GM19043 (cell line): ENCODE measurements at regions not wholly inside any gene's neighbourhood (a gene's known extent, or its start where the extent isn't known, plus 50 kb on each side); places are given as distances from the start of the nearest gene placed in this dataset.

Source experiments
- ATAC-seq: cut with Tn5 transposase; IDR thresholded peaks from one replicate; pipeline ENCODE4 v1.9.1; 2021; ENCODE audit warnings: low read depth; ENCODE audit not compliant: unreplicated experiment

- ATAC-seq: no peak
Observed at GRCh38 chr2:19465978-19466377, 107.6 kb upstream of the OSR1 start.

- no peak for ATAC-seq
Observed at GRCh38 chr2:19462256-19462645, 103.8 kb upstream of the OSR1 start.

GRCh38 chr2:19461504-19462255, 103.3 kb upstream of the OSR1 start:
- no peak for ATAC-seq

GRCh38 chr2:19460761-19461160, 102.3 kb upstream of the OSR1 start:
- ATAC-seq: no peak

GRCh38 chr2:19458427-19459003, 100.1 kb upstream of the OSR1 start:
- no peak for ATAC-seq

GRCh38 chr2:19457809-19458208, 99.4 kb upstream of the OSR1 start:
- no peak for ATAC-seq

- ATAC-seq: no peak
Observed at GRCh38 chr2:19456705-19457309, 98.4 kb upstream of the OSR1 start.

GRCh38 chr2:19454125-19454524, 95.7 kb upstream of the OSR1 start:
- no peak for ATAC-seq

- ATAC-seq: no peak
Observed at GRCh38 chr2:19442731-19443130, 84.3 kb upstream of the OSR1 start.

- ATAC-seq: no peak
Observed at GRCh38 chr2:19439081-19439480, 80.7 kb upstream of the OSR1 start.

GRCh38 chr2:19435815-19436214, 77.4 kb upstream of the OSR1 start:
- no peak for ATAC-seq

GRCh38 chr2:19434413-19434812, 76.0 kb upstream of the OSR1 start:
- ATAC-seq: no peak

GRCh38 chr2:19426941-19427340, 68.5 kb upstream of the OSR1 start:
- no peak for ATAC-seq

- no peak for ATAC-seq
Observed at GRCh38 chr2:19426144-19426543, 67.7 kb upstream of the OSR1 start.

- ATAC-seq: no peak
Observed at GRCh38 chr2:19425419-19425818, 67.0 kb upstream of the OSR1 start.

- no peak for ATAC-seq
Observed at GRCh38 chr2:19419211-19419880, 60.9 kb upstream of the OSR1 start.

- no peak for ATAC-seq
Observed at GRCh38 chr2:19416784-19417684, 58.6 kb upstream of the OSR1 start.

- no peak for ATAC-seq
Observed at GRCh38 chr2:19416083-19416482, 57.7 kb upstream of the OSR1 start.

GRCh38 chr2:19409046-19409445, 50.6 kb upstream of the OSR1 start:
- no peak for ATAC-seq

- ATAC-seq: no peak
Observed at GRCh38 chr2:19408592-19408991, 50.2 kb upstream of the OSR1 start.
